ENCODE measurements at regions not wholly inside any gene's neighbourhood (a gene's known extent, or its start where the extent isn't known, plus 50 kb on each side); places are given as distances from the start of the nearest gene placed in this dataset.

- TF ChIP-seq POLR2A (IDR thresholded peaks at IDR 0.05), result no peak
- TF ChIP-seq CTCF (IDR thresholded peaks at IDR 0.05), result no peak
These were observed 81.1 kb downstream of the PLK2 start for GRCh38 chr5:58378613-58379390.

Measured in lower leg skin (tissue), 3 donors.